GM12878 (cell line): ENCODE measurements at regions not wholly inside any gene's neighbourhood (a gene's known extent, or its start where the extent isn't known, plus 50 kb on each side); places are given as distances from the start of the nearest gene placed in this dataset.

ENCODE experiments used
- ATAC-seq: fragments of 200-7000 bp; cut with Tn5 transposase; 3 replicates; pipeline ENCODE4 v1.9.1; 2020; ENCODE audit warnings: mild to moderate bottlenecking, moderate library complexity
- BruUV-seq: library from RNA; stranded (reverse); fragments of 400-500 nt; replicated peaks from 2 replicates; lab custom pipeline; 2021; lab: Mats Ljungman, UMichigan
- CTCF ChIA-PET: fragments of 300-600 bp; sonication (Branson Sonifier 250); formaldehyde crosslinking; extraction: SDS; loops from one replicate; lab custom pipeline; 2021; ENCODE audit warnings: inconsistent platforms; lab: Yijun Ruan, JAX
- POLR2A ChIA-PET: fragments of 350-600 bp; formaldehyde crosslinking; extraction: SDS; loops from one replicate; lab custom pipeline; 2021; ENCODE audit warnings: inconsistent platforms; lab: Charles Lee
- RAD21 ChIA-PET: fragments of 300-600 bp; sonication (Branson Sonifier 250); formaldehyde crosslinking; loops from one replicate; lab custom pipeline; 2023; ENCODE audit warnings: antibody characterized with exemption; ENCODE audit not compliant: unreplicated experiment; lab: Charles Lee
- SMC1A ChIA-PET: fragments of 300-600 bp; sonication (Branson Sonifier 250); formaldehyde crosslinking; loops from one replicate; lab custom pipeline; 2023; ENCODE audit not compliant: unreplicated experiment, uncharacterized antibody; lab: Charles Lee
- DNase-seq: peaks from one replicate; pipeline ENCODE4 v3.0.0-alpha.2; 2011; ENCODE audit warnings: low read depth, low spot score
- FAIRE-seq: peaks from 3 replicates; lab custom pipeline; 2011; peaks lifted over from hg19 to GRCh38; lab: Jason Lieb, UNC
- H2AFZ ChIP-seq: 2 replicates; pipeline ENCODE4 v1.6.0; 2011; ENCODE audit warnings: low read depth, low read length, control low read depth; ENCODE audit not compliant: control insufficient read depth
- H3K27ac ChIP-seq: 2 replicates; pipeline ENCODE4 v1.5.1; 2011; ENCODE audit warnings: control low read depth; ENCODE audit not compliant: control insufficient read depth, insufficient read depth
- H3K27me3 ChIP-seq, 2 experiments: replicated peaks in 1 of 2; 2 replicates each; pipeline versions ENCODE4 v1.6.0 to v1.6.1; 2011; ENCODE audit warnings: low read length in 1 of 2; ENCODE audit not compliant: control insufficient read depth in 2 of 2, insufficient read depth in 2 of 2
- H3K36me3 ChIP-seq, 2 experiments: 2 replicates each; pipeline ENCODE4 v1.5.1; 2011; ENCODE audit warnings: low read length in 1 of 2; ENCODE audit not compliant: control insufficient read depth in 2 of 2, insufficient read depth in 2 of 2
- H3K4me1 ChIP-seq: 2 replicates; pipeline ENCODE4 v1.6.1; 2011; ENCODE audit warnings: mild to moderate bottlenecking, low read length, moderate library complexity, mixed read lengths; ENCODE audit not compliant: control insufficient read depth, insufficient read depth
- H3K4me2 ChIP-seq: 2 replicates; pipeline ENCODE4 v1.6.0; 2011; ENCODE audit warnings: control low read depth; ENCODE audit not compliant: control insufficient read depth, insufficient read depth
- H3K4me3 ChIP-seq: fragments of 200-600 bp; sonication (generic); 2 replicates; pipeline ENCODE4 v1.5.1; 2016
- H3K79me2 ChIP-seq: 2 replicates; pipeline ENCODE4 v1.6.0; 2011; ENCODE audit warnings: low read length; ENCODE audit not compliant: control insufficient read depth, insufficient read depth
- H3K9ac ChIP-seq: 2 replicates; pipeline ENCODE4 v1.8.0; 2011; ENCODE audit warnings: low read length, control low read depth, mixed read lengths; ENCODE audit not compliant: control insufficient read depth, insufficient read depth
- H3K9me3 ChIP-seq: replicated peaks from 3 replicates; pipeline ENCODE4 v1.5.1; 2011; ENCODE audit warnings: mild to moderate bottlenecking, low read length; ENCODE audit not compliant: control insufficient read depth, insufficient read depth
- H4K20me1 ChIP-seq: 2 replicates; pipeline ENCODE4 v1.6.0; 2011; ENCODE audit not compliant: control insufficient read depth, insufficient read depth
- CBFB ChIP-seq: IDR thresholded peaks from 2 replicates; pipeline ENCODE4 v1.6.1; 2016; ENCODE audit warnings: antibody characterized with exemption, low read depth
- CEBPB ChIP-seq, 2 experiments: fragments of 150-350 bp in 1 of 2; IDR thresholded peaks; 2 replicates each; pipeline ENCODE4 v1.6.1; 2012 to 2014; ENCODE audit warnings: low read depth in 2 of 2, low read length in 2 of 2, borderline replicate concordance in 1 of 2, inconsistent platforms in 1 of 2
- EED ChIP-seq: sonication (generic); IDR thresholded peaks from 2 replicates; pipeline ENCODE4 v1.6.1; 2016; ENCODE audit warnings: antibody characterized with exemption, low read depth
- EP300 ChIP-seq, 2 experiments: fragments of 150-350 bp in 1 of 2; IDR thresholded peaks; 2 replicates each; pipeline ENCODE4 v1.6.1; 2011 to 2012; ENCODE audit warnings: low read depth in 2 of 2, low read length in 2 of 2, borderline replicate concordance in 1 of 2, improper control_type of control experiment in 1 of 2, inconsistent platforms in 1 of 2; ENCODE audit not compliant: control insufficient read depth in 1 of 2
- EZH2 ChIP-seq: IDR thresholded peaks from 2 replicates; pipeline ENCODE4 v1.6.1; 2012; ENCODE audit warnings: low read depth, mild to moderate bottlenecking, control low read depth, inconsistent platforms, low read length, borderline replicate concordance; ENCODE audit not compliant: control insufficient read depth
- MXI1 ChIP-seq: fragments of 150-350 bp; IDR thresholded peaks from 2 replicates; pipeline ENCODE4 v1.6.1; 2011; ENCODE audit warnings: low read depth, mild to moderate bottlenecking, inconsistent platforms, low read length, improper control_type of control experiment
- WGBS: methylation state at CpG from one replicate; pipeline ENCODE4 v1.1.6; 2016; ENCODE audit warnings: low lambda C conversion rate; ENCODE audit not compliant: insufficient replicate concordance, insufficient coverage; ENCODE audit errors: missing lambda C conversion rate; 5-methylcytosine and 5-hydroxymethylcytosine counted together
- in situ Hi-C: fragments of 300-500 bp; cut with MboI; formaldehyde crosslinking; loops from 9 replicates; pipeline ENCODE4 v1.14.3; 2018; ENCODE audit warnings: mixed read lengths
- intact Hi-C: fragments of 100-400 bp; cut with micrococcal nuclease; formaldehyde crosslinking; loops from one replicate; pipeline ENCODE4 v1.14.2; 2022; ENCODE audit not compliant: unreplicated experiment
- TF ChIP-seq, protein P1 (sequence below): fragments of 450-650 bp; IDR thresholded peaks from 2 replicates; pipeline ENCODE4 v1.6.1; 2018; ENCODE audit warnings: borderline replicate concordance, mild to moderate bottlenecking; ENCODE audit not compliant: partially characterized antibody
- TF ChIP-seq, protein P2 (sequence below): IDR thresholded peaks from 2 replicates; pipeline ENCODE4 v1.6.1; 2012; ENCODE audit warnings: low read depth, low read length, improper control_type of control experiment

DNA sequence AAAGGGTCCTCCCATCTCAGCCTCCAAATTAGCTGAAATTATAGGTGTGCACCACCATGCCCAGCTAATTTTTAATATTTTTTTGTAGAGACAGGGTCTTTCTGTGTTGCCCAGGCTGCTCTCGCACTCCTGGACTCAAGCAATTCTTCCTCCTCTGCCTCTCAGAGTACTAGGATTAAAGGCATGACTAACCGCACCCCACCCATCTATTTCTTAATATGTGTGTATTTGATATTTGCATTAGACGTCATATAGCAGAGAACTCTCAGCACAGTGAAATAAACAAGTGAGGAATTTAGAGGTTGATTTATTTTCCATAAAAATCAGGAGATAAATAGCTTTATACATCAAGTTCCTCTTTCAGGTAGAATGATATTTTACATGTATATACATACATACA, 213.5 kb downstream of the FSIP2 start (continued):
- TF ChIP-seq, protein P1, sequence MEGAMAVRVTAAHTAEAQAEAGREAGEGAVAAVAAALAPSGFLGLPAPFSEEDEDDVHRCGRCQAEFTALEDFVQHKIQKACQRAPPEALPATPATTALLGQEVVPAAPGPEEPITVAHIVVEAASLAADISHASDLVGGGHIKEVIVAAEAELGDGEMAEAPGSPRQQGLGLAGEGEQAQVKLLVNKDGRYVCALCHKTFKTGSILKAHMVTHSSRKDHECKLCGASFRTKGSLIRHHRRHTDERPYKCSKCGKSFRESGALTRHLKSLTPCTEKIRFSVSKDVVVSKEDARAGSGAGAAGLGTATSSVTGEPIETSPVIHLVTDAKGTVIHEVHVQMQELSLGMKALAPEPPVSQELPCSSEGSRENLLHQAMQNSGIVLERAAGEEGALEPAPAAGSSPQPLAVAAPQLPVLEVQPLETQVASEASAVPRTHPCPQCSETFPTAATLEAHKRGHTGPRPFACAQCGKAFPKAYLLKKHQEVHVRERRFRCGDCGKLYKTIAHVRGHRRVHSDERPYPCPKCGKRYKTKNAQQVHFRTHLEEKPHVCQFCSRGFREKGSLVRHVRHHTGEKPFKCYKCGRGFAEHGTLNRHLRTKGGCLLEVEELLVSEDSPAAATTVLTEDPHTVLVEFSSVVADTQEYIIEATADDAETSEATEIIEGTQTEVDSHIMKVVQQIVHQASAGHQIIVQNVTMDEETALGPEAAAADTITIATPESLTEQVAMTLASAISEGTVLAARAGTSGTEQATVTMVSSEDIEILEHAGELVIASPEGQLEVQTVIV = no peak
- TF ChIP-seq EED (no peak), MXI1 (no peak), CBFB (no peak), EZH2 (no peak), CEBPB (IDR thresholded peaks at IDR 0.05; ENCODE audit: borderline replicate concordance in 1 of 2, low read depth in 2 of 2, low read length in 2 of 2) (no peak)
- TF ChIP-seq, protein P2, sequence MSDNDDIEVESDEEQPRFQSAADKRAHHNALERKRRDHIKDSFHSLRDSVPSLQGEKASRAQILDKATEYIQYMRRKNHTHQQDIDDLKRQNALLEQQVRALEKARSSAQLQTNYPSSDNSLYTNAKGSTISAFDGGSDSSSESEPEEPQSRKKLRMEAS = no peak

DNA sequence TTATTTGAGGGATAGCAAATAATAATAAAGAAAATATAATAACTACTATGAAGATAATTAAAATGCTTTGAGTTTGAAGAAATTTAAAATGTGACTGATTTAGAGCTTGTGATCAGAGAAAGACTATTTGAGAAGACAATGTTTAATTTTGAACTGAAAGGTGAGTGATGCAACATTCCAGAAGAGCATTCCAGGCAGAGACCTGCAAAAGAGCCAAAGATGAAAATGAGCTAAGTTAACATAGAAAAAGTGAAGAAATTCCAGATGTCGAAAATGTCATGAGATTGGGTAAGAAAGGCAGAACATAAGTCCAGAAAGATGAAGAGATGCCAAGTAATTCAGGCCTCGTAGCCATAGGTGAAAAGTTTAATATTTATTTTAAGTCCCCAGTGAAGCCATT, 215.8 kb downstream of the FSIP2 start:
- Histone ChIP-seq H3K9me3 (no peaks in the 10 kb centered on the region), H3K27me3 (no peaks in the 10 kb centered on the region), H3K79me2 (no peaks in the 10 kb centered on the region), H3K4me2 (no peak overlapping the region), H2AFZ (no peak overlapping the region), H4K20me1 (no peaks in the 10 kb centered on the region), H3K27ac (no peak overlapping the region), H3K9ac (no peak overlapping the region), H3K4me3 (no peak overlapping the region), H3K36me3 (no peaks in the 10 kb centered on the region), H3K4me1 (no peaks in the 10 kb centered on the region)
- no TSS peak for BruUV-seq
- no peak for ATAC-seq
- POLR2A ChIA-PET = no interaction called here
- WGBS = 0% methylated on average over 2 of the region's 2 CpGs
- no peak for FAIRE-seq
- SMC1A ChIA-PET = interaction anchor here (0.6 kb wide), 1 partner anchor 325 kb away, joined by 3 read pairs; no protein-coding TSS in a partner anchor
- TF ChIP-seq EP300 (IDR thresholded peaks at IDR 0.05; ENCODE audit: borderline replicate concordance in 1 of 2, control insufficient read depth in 1 of 2, low read depth in 2 of 2, low read length in 2 of 2) = no peak
- intact Hi-C loops = no loop called here
- CTCF ChIA-PET = no interaction called here
- RAD21 ChIA-PET = no interaction called here
- in situ Hi-C loops = no loop called here
- no peak for DNase-seq
